OCI-LY7 (cell line): ENCODE measurements at regions not wholly inside any gene's neighbourhood (a gene's known extent, or its start where the extent isn't known, plus 50 kb on each side); places are given as distances from the start of the nearest gene placed in this dataset.

Source experiments
- BruUV-seq: library from RNA; stranded (reverse); fragments of 400-500 nt; replicated peaks from 2 replicates; lab custom pipeline; 2021; lab: Mats Ljungman, UMichigan
- CTCF ChIA-PET: fragments of 300-600 bp; sonication (Branson Sonifier 250); formaldehyde crosslinking; loops from one replicate; lab custom pipeline; 2022; ENCODE audit warnings: antibody characterized with exemption; ENCODE audit not compliant: unreplicated experiment; lab: Charles Lee
- POLR2A ChIA-PET: fragments of 300-600 bp; sonication (Branson Sonifier 250); formaldehyde crosslinking; loops from one replicate; lab custom pipeline; 2022; ENCODE audit warnings: antibody characterized with exemption; lab: Charles Lee
- DNase-seq: peaks from one replicate; pipeline ENCODE4 v3.0.0-alpha.2; 2015; ENCODE audit warnings: low spot score
- H2AFZ ChIP-seq: fragments of 200-600 bp; sonication (generic), shearing (Covaris generic); 2 replicates; pipeline ENCODE4 v1.6.1; 2014; ENCODE audit warnings: mild to moderate bottlenecking, antibody characterized with exemption, low read length, moderate library complexity
- H3K27ac ChIP-seq: fragments of 200-600 bp; sonication (generic); 2 replicates; pipeline ENCODE4 v1.5.1; 2014; ENCODE audit warnings: mixed run types, low read depth, mild to moderate bottlenecking, moderate library complexity, low read length, inconsistent platforms; ENCODE audit not compliant: poor library complexity, severe bottlenecking
- H3K36me3 ChIP-seq: fragments of 200-600 bp; sonication (generic); 2 replicates; pipeline ENCODE4 v1.6.1; 2014; ENCODE audit warnings: mild to moderate bottlenecking, antibody characterized with exemption, low read length, moderate library complexity, mixed read lengths; ENCODE audit not compliant: insufficient read depth
- H3K4me1 ChIP-seq: fragments of 200-600 bp; sonication (generic); 2 replicates; pipeline ENCODE4 v1.5.1; 2014; ENCODE audit warnings: mild to moderate bottlenecking, low read length; ENCODE audit not compliant: insufficient read depth, poor library complexity, severe bottlenecking
- H3K4me2 ChIP-seq: fragments of 200-600 bp; sonication (generic); 2 replicates; pipeline ENCODE4 v1.6.1; 2014; ENCODE audit warnings: mild to moderate bottlenecking, low read length
- H3K4me3 ChIP-seq: fragments of 200-600 bp; sonication (generic); 2 replicates; pipeline ENCODE4 v1.5.1; 2014; ENCODE audit warnings: mild to moderate bottlenecking, low read depth, low read length; ENCODE audit not compliant: poor library complexity, severe bottlenecking
- H3K79me2 ChIP-seq: fragments of 200-600 bp; sonication (generic); 2 replicates; pipeline ENCODE4 v1.6.1; 2016; ENCODE audit warnings: low read depth, mild to moderate bottlenecking, low read length, moderate library complexity, mixed read lengths; ENCODE audit not compliant: insufficient read depth
- H3K9me2 ChIP-seq: fragments of 200-600 bp; sonication (generic); 2 replicates; pipeline ENCODE4 v1.6.1; 2016; ENCODE audit warnings: mild to moderate bottlenecking, low read length, mixed read lengths; ENCODE audit not compliant: insufficient read depth
- H3K9me3 ChIP-seq: fragments of 200-600 bp; sonication (generic); 2 replicates; pipeline ENCODE4 v1.6.1; 2014; ENCODE audit warnings: mild to moderate bottlenecking, mixed run types, low read length, mixed read lengths
- H4K20me1 ChIP-seq: fragments of 200-600 bp; sonication (generic); 2 replicates; pipeline ENCODE4 v1.6.1; 2014; ENCODE audit warnings: mild to moderate bottlenecking, antibody characterized with exemption, low read length, moderate library complexity, mixed read lengths; ENCODE audit not compliant: insufficient read depth
- EZH2phosphoT487 ChIP-seq: fragments of 200-600 bp; sonication (generic); IDR thresholded peaks from 2 replicates; pipeline ENCODE4 v1.6.1; 2018; ENCODE audit warnings: low read depth, borderline replicate concordance, mild to moderate bottlenecking, mixed run types, antibody characterized with exemption, low read length, moderate library complexity, mixed read lengths
- intact Hi-C: fragments of 100-400 bp; cut with micrococcal nuclease; formaldehyde crosslinking; loops from one replicate; pipeline ENCODE4 v1.10.0; 2022; ENCODE audit not compliant: unreplicated experiment
- TF ChIP-seq, protein P1 (sequence below): fragments of 200-600 bp; sonication (generic); conservative IDR thresholded peaks from 2 replicates; pipeline ENCODE4 v1.5.1; 2014; ENCODE audit warnings: mild to moderate bottlenecking, antibody characterized with exemption, low read length, moderate library complexity, mixed read lengths

DNA sequence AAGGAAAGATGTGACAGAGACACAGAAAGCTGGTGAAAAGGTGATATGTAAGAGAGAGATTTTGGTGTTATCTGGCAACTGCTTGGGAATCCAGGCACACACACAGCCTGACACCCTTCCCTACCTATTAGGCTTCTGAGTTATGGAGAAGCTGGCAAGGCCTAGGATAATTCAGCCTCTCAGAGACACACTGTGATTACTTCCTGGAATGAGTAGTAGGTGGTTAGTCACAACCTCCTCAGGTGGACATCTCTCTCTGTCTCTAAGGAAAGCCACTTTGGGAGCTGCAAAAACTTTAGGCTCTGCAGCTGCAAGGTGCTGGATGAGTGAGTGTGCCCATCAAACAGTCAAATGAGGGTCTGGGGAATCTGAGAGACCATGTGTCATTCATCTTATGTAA is 201.9 kb downstream of the PDCD6IP start:
- Histone ChIP-seq H3K36me3 (no peaks in the 10 kb centered on the region), H3K4me2 (no peak overlapping the region), H3K4me1 (peaks cover 16% of the 10 kb centered on the region), H2AFZ (peak overlapping the region; percentile 71), H3K9me3 (0 out of 2 replicates have a peak, but pooled peaks cover 8% of the 10 kb centered on the region), H3K9me2 (no peaks in the 10 kb centered on the region), H4K20me1 (no peaks in the 10 kb centered on the region), H3K27ac (no peak overlapping the region), H3K79me2 (no peaks in the 10 kb centered on the region), H3K4me3 (no peak overlapping the region)
- ChIA-PET CTCF (interaction anchor here (0.6 kb wide), 1 partner anchor 43 kb away, joined by 3 read pairs; no protein-coding TSS in a partner anchor), POLR2A (interaction anchor here (0.9 kb wide), 1 partner anchor 28 kb away, joined by 3 read pairs; no protein-coding TSS in a partner anchor)
- no peak for TF ChIP-seq EZH2phosphoT487
- TF ChIP-seq, protein P1, sequence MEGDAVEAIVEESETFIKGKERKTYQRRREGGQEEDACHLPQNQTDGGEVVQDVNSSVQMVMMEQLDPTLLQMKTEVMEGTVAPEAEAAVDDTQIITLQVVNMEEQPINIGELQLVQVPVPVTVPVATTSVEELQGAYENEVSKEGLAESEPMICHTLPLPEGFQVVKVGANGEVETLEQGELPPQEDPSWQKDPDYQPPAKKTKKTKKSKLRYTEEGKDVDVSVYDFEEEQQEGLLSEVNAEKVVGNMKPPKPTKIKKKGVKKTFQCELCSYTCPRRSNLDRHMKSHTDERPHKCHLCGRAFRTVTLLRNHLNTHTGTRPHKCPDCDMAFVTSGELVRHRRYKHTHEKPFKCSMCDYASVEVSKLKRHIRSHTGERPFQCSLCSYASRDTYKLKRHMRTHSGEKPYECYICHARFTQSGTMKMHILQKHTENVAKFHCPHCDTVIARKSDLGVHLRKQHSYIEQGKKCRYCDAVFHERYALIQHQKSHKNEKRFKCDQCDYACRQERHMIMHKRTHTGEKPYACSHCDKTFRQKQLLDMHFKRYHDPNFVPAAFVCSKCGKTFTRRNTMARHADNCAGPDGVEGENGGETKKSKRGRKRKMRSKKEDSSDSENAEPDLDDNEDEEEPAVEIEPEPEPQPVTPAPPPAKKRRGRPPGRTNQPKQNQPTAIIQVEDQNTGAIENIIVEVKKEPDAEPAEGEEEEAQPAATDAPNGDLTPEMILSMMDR: no peak
- no TSS peak for BruUV-seq
- intact Hi-C loops: no loop called here
- no peak for DNase-seq

DNA sequence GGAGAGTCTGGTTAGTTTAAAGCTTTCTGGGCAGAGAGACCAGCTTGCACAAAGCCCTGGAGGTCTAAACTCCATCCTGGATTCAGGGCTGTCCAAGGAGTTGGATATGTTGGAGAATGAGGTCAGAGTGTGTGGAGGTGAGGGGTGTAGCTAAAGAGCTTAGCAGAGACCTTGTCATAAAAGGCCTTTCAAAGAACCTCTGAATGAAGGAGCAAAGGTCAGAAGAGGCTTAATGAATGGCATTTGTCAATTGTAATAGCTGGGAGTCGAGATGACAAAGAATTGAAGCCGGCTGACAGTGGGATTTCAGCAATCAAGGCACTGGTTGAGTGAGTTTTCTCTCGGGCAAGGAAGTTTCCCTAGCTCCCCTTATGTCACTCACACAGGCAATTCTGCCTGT is 202.6 kb downstream of the PDCD6IP start:
- no peak overlapping the region for H3K4me2 ChIP-seq
- no peak for DNase-seq
- no TSS peak for BruUV-seq
- H3K9me2 ChIP-seq: no peaks in the 10 kb centered on the region
- no peak overlapping the region for H3K4me3 ChIP-seq
- no peaks in the 10 kb centered on the region for H4K20me1 ChIP-seq
- ChIA-PET CTCF (no interaction called here), POLR2A (interaction anchor here (0.5 to 0.7 kb wide), 3 partner anchors 321 to 1596 kb away, joined by 3 read pairs; no protein-coding TSS in a partner anchor)
- no peak overlapping the region for H2AFZ ChIP-seq
- H3K4me1 ChIP-seq: peaks cover 16% of the 10 kb centered on the region
- H3K36me3 ChIP-seq: no peaks in the 10 kb centered on the region
- TF ChIP-seq, protein P1: no peak
- TF ChIP-seq EZH2phosphoT487: no peak
- H3K27ac ChIP-seq: no peak overlapping the region
- intact Hi-C loops: no loop called here
- 0 out of 2 replicates have a peak, but pooled peaks cover 1% of the 10 kb centered on the region for H3K9me3 ChIP-seq
- no peaks in the 10 kb centered on the region for H3K79me2 ChIP-seq

- Histone ChIP-seq H3K27ac (no peak overlapping the region), H3K9me3 (no peaks in the 10 kb centered on the region), H3K36me3 (no peaks in the 10 kb centered on the region), H3K4me2 (no peak overlapping the region), H3K4me3 (no peak overlapping the region), H3K9me2 (no peaks in the 10 kb centered on the region), H2AFZ (no peak overlapping the region), H3K4me1 (peaks cover 16% of the 10 kb centered on the region), H4K20me1 (no peaks in the 10 kb centered on the region), H3K79me2 (no peaks in the 10 kb centered on the region)
- POLR2A ChIA-PET: interaction anchor here (1.0 kb wide), 1 partner anchor 18 kb away, joined by 5 read pairs; no protein-coding TSS in a partner anchor
- CTCF ChIA-PET: no interaction called here
- intact Hi-C loops: loop anchor here (1.0 kb wide), 1 partner anchor 27 kb away; no protein-coding TSS in a partner anchor
- TF ChIP-seq, protein P1: no peak
- no peak for TF ChIP-seq EZH2phosphoT487
- no peak for DNase-seq
- no TSS peak for BruUV-seq
Observed at GRCh38 chr3:34001990-34002389, 203.6 kb downstream of the PDCD6IP start.
